H1 (cell line): ENCODE measurements at regions not wholly inside any gene's neighbourhood (a gene's known extent, or its start where the extent isn't known, plus 50 kb on each side); places are given as distances from the start of the nearest gene placed in this dataset.

Experiments used
- ASH2L ChIP-seq: fragments of 200-600, 300-600 bp; sonication (generic); IDR thresholded peaks from one replicate; pipeline ENCODE4 v1.7.1; 2017; ENCODE audit warnings: low read length
- CBX5 ChIP-seq: fragments of 300-800, 300-1000 bp; sonication (generic); IDR thresholded peaks from 2 replicates; pipeline ENCODE4 v1.7.1; 2016; ENCODE audit warnings: antibody characterized with exemption, low read length, low read depth
- CTBP2 ChIP-seq: IDR thresholded peaks from 2 replicates; pipeline ENCODE4 v1.7.0; 2011; ENCODE audit warnings: borderline replicate concordance, mild to moderate bottlenecking, moderate library complexity, mixed read lengths, low read length; ENCODE audit not compliant: insufficient read depth, insufficient read length
- HDAC6 ChIP-seq: IDR thresholded peaks from one replicate; pipeline ENCODE4 v1.7.1; 2012; ENCODE audit warnings: low read depth, mild to moderate bottlenecking, inconsistent platforms, low read length, moderate library complexity
- KDM1A ChIP-seq: fragments of 200-600, 300-600 bp; sonication (generic); IDR thresholded peaks from 2 replicates; pipeline ENCODE4 v1.7.1; 2016; ENCODE audit warnings: mild to moderate bottlenecking, low read length, borderline replicate concordance
- KDM5A ChIP-seq: fragments of 200-600 bp; IDR thresholded peaks from 2 replicates; pipeline ENCODE4 v1.7.1; 2012; ENCODE audit warnings: mild to moderate bottlenecking, low read length, inconsistent platforms, mixed read lengths
- POLR2AphosphoS5 ChIP-seq: IDR thresholded peaks from 2 replicates; pipeline ENCODE4 v1.6.1; 2011; ENCODE audit warnings: low read depth, low read length
- RBBP5 ChIP-seq: IDR thresholded peaks from 2 replicates; pipeline ENCODE4 v1.7.1; 2012; ENCODE audit warnings: low read depth, mild to moderate bottlenecking, inconsistent platforms, low read length, moderate library complexity, borderline replicate concordance
- RXRA ChIP-seq: IDR thresholded peaks from 2 replicates; pipeline ENCODE4 v1.6.1; 2011; ENCODE audit warnings: low read depth, mild to moderate bottlenecking, low read length, moderate library complexity; ENCODE audit not compliant: insufficient read depth
- SP1 ChIP-seq: IDR thresholded peaks from 2 replicates; pipeline ENCODE4 v1.6.1; 2011; ENCODE audit warnings: low read depth, low read length
- SRF ChIP-seq: IDR thresholded peaks from 2 replicates; pipeline ENCODE4 v1.6.1; 2011; ENCODE audit warnings: mild to moderate bottlenecking, low read depth, low read length, moderate library complexity
- ZNF274 ChIP-seq: IDR thresholded peaks from 2 replicates; pipeline ENCODE4 v1.7.0; 2012; ENCODE audit warnings: low read length, borderline replicate concordance; ENCODE audit errors: extremely low read depth
- TF ChIP-seq, protein P1 (sequence below): fragments of 300-600 bp; sonication (generic); IDR thresholded peaks from 2 replicates; pipeline ENCODE4 v1.7.1; 2012; ENCODE audit warnings: low read length, moderate library complexity, mild to moderate bottlenecking, inconsistent platforms; ENCODE audit not compliant: insufficient replicate concordance

GRCh38 chr14:43143106-43143505 is 1364.0 kb downstream of the FSCB start (continued):
- TF ChIP-seq, protein P1, sequence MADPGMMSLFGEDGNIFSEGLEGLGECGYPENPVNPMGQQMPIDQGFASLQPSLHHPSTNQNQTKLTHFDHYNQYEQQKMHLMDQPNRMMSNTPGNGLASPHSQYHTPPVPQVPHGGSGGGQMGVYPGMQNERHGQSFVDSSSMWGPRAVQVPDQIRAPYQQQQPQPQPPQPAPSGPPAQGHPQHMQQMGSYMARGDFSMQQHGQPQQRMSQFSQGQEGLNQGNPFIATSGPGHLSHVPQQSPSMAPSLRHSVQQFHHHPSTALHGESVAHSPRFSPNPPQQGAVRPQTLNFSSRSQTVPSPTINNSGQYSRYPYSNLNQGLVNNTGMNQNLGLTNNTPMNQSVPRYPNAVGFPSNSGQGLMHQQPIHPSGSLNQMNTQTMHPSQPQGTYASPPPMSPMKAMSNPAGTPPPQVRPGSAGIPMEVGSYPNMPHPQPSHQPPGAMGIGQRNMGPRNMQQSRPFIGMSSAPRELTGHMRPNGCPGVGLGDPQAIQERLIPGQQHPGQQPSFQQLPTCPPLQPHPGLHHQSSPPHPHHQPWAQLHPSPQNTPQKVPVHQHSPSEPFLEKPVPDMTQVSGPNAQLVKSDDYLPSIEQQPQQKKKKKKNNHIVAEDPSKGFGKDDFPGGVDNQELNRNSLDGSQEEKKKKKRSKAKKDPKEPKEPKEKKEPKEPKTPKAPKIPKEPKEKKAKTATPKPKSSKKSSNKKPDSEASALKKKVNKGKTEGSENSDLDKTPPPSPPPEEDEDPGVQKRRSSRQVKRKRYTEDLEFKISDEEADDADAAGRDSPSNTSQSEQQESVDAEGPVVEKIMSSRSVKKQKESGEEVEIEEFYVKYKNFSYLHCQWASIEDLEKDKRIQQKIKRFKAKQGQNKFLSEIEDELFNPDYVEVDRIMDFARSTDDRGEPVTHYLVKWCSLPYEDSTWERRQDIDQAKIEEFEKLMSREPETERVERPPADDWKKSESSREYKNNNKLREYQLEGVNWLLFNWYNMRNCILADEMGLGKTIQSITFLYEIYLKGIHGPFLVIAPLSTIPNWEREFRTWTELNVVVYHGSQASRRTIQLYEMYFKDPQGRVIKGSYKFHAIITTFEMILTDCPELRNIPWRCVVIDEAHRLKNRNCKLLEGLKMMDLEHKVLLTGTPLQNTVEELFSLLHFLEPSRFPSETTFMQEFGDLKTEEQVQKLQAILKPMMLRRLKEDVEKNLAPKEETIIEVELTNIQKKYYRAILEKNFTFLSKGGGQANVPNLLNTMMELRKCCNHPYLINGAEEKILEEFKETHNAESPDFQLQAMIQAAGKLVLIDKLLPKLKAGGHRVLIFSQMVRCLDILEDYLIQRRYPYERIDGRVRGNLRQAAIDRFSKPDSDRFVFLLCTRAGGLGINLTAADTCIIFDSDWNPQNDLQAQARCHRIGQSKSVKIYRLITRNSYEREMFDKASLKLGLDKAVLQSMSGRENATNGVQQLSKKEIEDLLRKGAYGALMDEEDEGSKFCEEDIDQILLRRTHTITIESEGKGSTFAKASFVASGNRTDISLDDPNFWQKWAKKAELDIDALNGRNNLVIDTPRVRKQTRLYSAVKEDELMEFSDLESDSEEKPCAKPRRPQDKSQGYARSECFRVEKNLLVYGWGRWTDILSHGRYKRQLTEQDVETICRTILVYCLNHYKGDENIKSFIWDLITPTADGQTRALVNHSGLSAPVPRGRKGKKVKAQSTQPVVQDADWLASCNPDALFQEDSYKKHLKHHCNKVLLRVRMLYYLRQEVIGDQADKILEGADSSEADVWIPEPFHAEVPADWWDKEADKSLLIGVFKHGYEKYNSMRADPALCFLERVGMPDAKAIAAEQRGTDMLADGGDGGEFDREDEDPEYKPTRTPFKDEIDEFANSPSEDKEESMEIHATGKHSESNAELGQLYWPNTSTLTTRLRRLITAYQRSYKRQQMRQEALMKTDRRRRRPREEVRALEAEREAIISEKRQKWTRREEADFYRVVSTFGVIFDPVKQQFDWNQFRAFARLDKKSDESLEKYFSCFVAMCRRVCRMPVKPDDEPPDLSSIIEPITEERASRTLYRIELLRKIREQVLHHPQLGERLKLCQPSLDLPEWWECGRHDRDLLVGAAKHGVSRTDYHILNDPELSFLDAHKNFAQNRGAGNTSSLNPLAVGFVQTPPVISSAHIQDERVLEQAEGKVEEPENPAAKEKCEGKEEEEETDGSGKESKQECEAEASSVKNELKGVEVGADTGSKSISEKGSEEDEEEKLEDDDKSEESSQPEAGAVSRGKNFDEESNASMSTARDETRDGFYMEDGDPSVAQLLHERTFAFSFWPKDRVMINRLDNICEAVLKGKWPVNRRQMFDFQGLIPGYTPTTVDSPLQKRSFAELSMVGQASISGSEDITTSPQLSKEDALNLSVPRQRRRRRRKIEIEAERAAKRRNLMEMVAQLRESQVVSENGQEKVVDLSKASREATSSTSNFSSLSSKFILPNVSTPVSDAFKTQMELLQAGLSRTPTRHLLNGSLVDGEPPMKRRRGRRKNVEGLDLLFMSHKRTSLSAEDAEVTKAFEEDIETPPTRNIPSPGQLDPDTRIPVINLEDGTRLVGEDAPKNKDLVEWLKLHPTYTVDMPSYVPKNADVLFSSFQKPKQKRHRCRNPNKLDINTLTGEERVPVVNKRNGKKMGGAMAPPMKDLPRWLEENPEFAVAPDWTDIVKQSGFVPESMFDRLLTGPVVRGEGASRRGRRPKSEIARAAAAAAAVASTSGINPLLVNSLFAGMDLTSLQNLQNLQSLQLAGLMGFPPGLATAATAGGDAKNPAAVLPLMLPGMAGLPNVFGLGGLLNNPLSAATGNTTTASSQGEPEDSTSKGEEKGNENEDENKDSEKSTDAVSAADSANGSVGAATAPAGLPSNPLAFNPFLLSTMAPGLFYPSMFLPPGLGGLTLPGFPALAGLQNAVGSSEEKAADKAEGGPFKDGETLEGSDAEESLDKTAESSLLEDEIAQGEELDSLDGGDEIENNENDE = no peak
- no peak for TF ChIP-seq KDM1A
- no peak for TF ChIP-seq SRF
- no peak for TF ChIP-seq ZNF274
- no peak for TF ChIP-seq SP1
- TF ChIP-seq CTBP2 = no peak
- TF ChIP-seq HDAC6 = no peak
- no peak for TF ChIP-seq RXRA
- TF ChIP-seq KDM5A = no peak
- no peak for TF ChIP-seq ASH2L
- TF ChIP-seq CBX5 = no peak
- TF ChIP-seq RBBP5 = no peak
- no peak for TF ChIP-seq POLR2AphosphoS5
